ENCODE measurements at regions not wholly inside any gene's neighbourhood (a gene's known extent, or its start where the extent isn't known, plus 50 kb on each side); places are given as distances from the start of the nearest gene placed in this dataset.

- no peaks in the 10 kb centered on the region for H3K9me3 Mint-ChIP-seq
- H3K27me3 Mint-ChIP-seq: no peaks in the 10 kb centered on the region
- peaks cover 78% of the 10 kb centered on the region for H3K4me1 Mint-ChIP-seq (ENCODE audit: low read depth)
- TF ChIP-seq CTCF (IDR thresholded peaks at IDR 0.05): no peak
- intact Hi-C loops (cut with micrococcal nuclease): no loop called here
- ATAC-seq (peak; percentile 31), DNase-seq (no peak)
- H3K4me3 Mint-ChIP-seq: no peak overlapping the region
- H3K27ac Mint-ChIP-seq: peak overlapping the region; percentile 78
- ChIA-PET CTCF (interaction anchor here (0.8 to 1.4 kb wide), 2 partner anchors 19 to 223 kb away, joined by 3 read pairs; no protein-coding TSS in a partner anchor), POLR2A (interaction anchor here (0.6 to 1.0 kb wide), 2 partner anchors 12 to 238 kb away, joined by 3 read pairs; no protein-coding TSS in a partner anchor)
- H3K36me3 Mint-ChIP-seq (ENCODE audit: low read depth): peaks cover 6% of the 10 kb centered on the region
Observed at GRCh38 chr6:144361016-144361415, 75.9 kb downstream of the UTRN start.

DNA sequence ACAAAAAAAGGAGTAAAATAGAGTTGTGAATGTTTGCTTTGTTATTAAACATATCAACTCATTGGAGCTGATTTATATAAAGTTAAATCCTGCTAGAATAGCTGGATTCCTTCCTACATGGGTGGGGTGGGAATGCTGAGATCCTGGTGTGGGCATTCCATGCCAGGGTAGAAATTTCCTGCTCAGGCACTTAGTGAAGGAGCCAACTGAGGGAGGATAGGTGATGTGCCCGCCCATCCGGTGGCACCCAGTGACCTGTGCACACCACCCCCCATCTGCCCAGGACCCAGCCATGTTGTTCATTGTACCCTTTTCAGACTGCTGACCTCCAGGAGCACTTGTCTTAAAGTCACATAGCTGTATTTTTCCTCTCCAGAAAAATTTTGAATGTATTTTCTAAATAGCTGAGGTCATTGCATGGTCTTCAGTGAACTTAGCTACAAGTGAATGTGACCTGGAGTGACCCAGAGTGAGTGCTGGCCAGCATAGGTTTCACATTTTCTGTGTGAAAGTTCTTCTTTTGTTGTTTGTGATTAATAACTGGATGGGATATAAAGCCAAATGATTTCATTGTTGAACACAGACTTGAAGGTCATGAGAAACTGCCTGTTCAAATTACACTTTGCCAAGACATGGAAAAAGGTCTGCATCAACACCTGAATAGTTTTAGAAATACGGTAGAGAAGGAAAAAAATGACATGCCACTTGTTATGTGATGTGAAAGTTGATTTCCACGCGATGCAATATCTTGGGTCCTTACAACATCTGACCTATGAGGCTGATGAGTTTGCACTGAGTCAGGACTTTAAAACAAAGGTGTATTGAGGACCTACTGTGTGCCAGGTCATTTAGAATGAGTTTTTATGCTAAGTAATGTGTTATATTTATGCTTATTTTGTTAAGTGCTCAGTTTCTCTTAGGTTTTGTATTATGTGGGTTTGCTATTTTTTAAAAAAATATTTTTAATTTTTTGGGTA is 77.2 kb downstream of the UTRN start:
- H3K27me3 Mint-ChIP-seq: no peaks in the 10 kb centered on the region
- TF ChIP-seq CTCF (IDR thresholded peaks at IDR 0.05): no peak
- peak; percentile 60 for ATAC-seq
- peaks cover 69% of the 10 kb centered on the region for H3K4me1 Mint-ChIP-seq (ENCODE audit: low read depth)
- peak overlapping the region; percentile 44 for H3K27ac Mint-ChIP-seq
- H3K4me3 Mint-ChIP-seq: no peak overlapping the region
- no peaks in the 10 kb centered on the region for H3K9me3 Mint-ChIP-seq
- CTCF ChIA-PET: interaction anchor here (1.4 to 1.5 kb wide), 2 partner anchors 11 to 222 kb away, joined by 3 to 5 read pairs; no protein-coding TSS in a partner anchor
- POLR2A ChIA-PET: interaction anchor here (1.0 kb wide), 1 partner anchor 17 kb away, joined by 5 read pairs; no protein-coding TSS in a partner anchor
- DNase-seq: peak; percentile 46
- H3K36me3 Mint-ChIP-seq (ENCODE audit: low read depth): peaks cover 8% of the 10 kb centered on the region
- intact Hi-C loops (cut with micrococcal nuclease): no loop called here

- Mint-ChIP-seq H3K4me3 (peak overlapping the region; percentile 9), H3K9me3 (no peaks in the 10 kb centered on the region), H3K27me3 (no peaks in the 10 kb centered on the region), H3K4me1 (ENCODE audit: low read depth) (peaks cover 58% of the 10 kb centered on the region), H3K36me3 (ENCODE audit: low read depth) (peaks cover 12% of the 10 kb centered on the region), H3K27ac (peak overlapping the region; percentile 64)
- intact Hi-C loops (cut with micrococcal nuclease): no loop called here
- CTCF ChIA-PET: interaction anchor here (0.8 to 1.6 kb wide), 3 partner anchors 17 to 118 kb away, joined by 3 to 5 read pairs (median 4); no protein-coding TSS in a partner anchor
- TF ChIP-seq CTCF (IDR thresholded peaks at IDR 0.05): no peak
- POLR2A ChIA-PET: interaction anchor here (1.0 kb wide), 1 partner anchor 10 kb away, joined by 5 read pairs; no protein-coding TSS in a partner anchor
- no peak for ATAC-seq
- no peak for DNase-seq
Observed at GRCh38 chr6:144364208-144364720, 79.1 kb downstream of the UTRN start.

GRCh38 chr6:144364782-144365181 is 79.6 kb downstream of the UTRN start:
- Mint-ChIP-seq H3K4me1 (ENCODE audit: low read depth) (peaks cover 55% of the 10 kb centered on the region), H3K27ac (peak overlapping the region; percentile 64), H3K9me3 (peaks cover 3% of the 10 kb centered on the region), H3K27me3 (no peaks in the 10 kb centered on the region), H3K36me3 (ENCODE audit: low read depth) (peaks cover 17% of the 10 kb centered on the region), H3K4me3 (peak overlapping the region; percentile 9)
- ATAC-seq: peak; percentile 25
- no peak for TF ChIP-seq CTCF (IDR thresholded peaks at IDR 0.05)
- intact Hi-C loops (cut with micrococcal nuclease): no loop called here
- ChIA-PET CTCF (interaction anchor here (0.8 to 1.6 kb wide), 3 partner anchors 18 to 118 kb away, joined by 3 to 5 read pairs (median 4); no protein-coding TSS in a partner anchor), POLR2A (interaction anchor here (1.0 kb wide), 1 partner anchor 11 kb away, joined by 5 read pairs; no protein-coding TSS in a partner anchor)
- DNase-seq: no peak
